Nucleus accumbens (tissue), 56 donors: ENCODE measurements at regions not wholly inside any gene's neighbourhood (a gene's known extent, or its start where the extent isn't known, plus 50 kb on each side); places are given as distances from the start of the nearest gene placed in this dataset.
"Not testable (repeated sequence)": the region's sequence is repeated elsewhere in the genome, so short reads cannot be mapped to it uniquely, and the experiment has no call there.

ENCODE experiments used
- DNase-seq, 56 donors: peaks; one replicate each; lab custom pipeline; 2025; lab: John Stamatoyannopoulos, UW

GRCh38 chr6:18527836-18528743, 140.9 kb downstream of the RNF144B start:
- no peak for DNase-seq

GRCh38 chr6:18530201-18530600, 143.1 kb downstream of the RNF144B start:
- DNase-seq = no peak

- DNase-seq = no peak
Observed at GRCh38 chr6:18532139-18532538, 145.0 kb downstream of the RNF144B start.

- DNase-seq = no peak
Observed at GRCh38 chr6:18533793-18534192, 146.6 kb downstream of the RNF144B start.

- DNase-seq = peak in 1 of 56 donors; percentile 5
Observed at GRCh38 chr6:18536591-18537055, 149.5 kb downstream of the RNF144B start.

GRCh38 chr6:18538315-18538714, 151.2 kb downstream of the RNF144B start:
- no peak for DNase-seq

- DNase-seq = no peak
Observed at GRCh38 chr6:18543051-18543450, 155.9 kb downstream of the RNF144B start.

- DNase-seq = not testable (repeated sequence)
Observed at GRCh38 chr6:18545142-18545541, 158.0 kb downstream of the RNF144B start.

GRCh38 chr6:18545726-18546125, 158.6 kb downstream of the RNF144B start:
- DNase-seq = no peak

GRCh38 chr6:18550119-18550518, 163.0 kb downstream of the RNF144B start:
- DNase-seq = no peak

- no peak for DNase-seq
Observed at GRCh38 chr6:18551228-18551627, 164.1 kb downstream of the RNF144B start.

- DNase-seq = no peak
Observed at GRCh38 chr6:18555750-18556149, 168.6 kb downstream of the RNF144B start.

- no peak for DNase-seq
Observed at GRCh38 chr6:18561037-18561750, 174.0 kb downstream of the RNF144B start.

GRCh38 chr6:18562726-18563125, 175.6 kb downstream of the RNF144B start:
- DNase-seq = no peak

GRCh38 chr6:18564775-18565174, 177.6 kb downstream of the RNF144B start:
- no peak for DNase-seq

GRCh38 chr6:18565231-18565630, 178.1 kb downstream of the RNF144B start:
- DNase-seq = no peak

- no peak for DNase-seq
Observed at GRCh38 chr6:18567380-18567779, 180.2 kb downstream of the RNF144B start.

- DNase-seq = no peak
Observed at GRCh38 chr6:18577491-18577890, 190.3 kb downstream of the RNF144B start.

- no peak for DNase-seq
Observed at GRCh38 chr6:18579166-18579565, 192.0 kb downstream of the RNF144B start.

- DNase-seq = no peak
Observed at GRCh38 chr6:18579869-18580268, 192.7 kb downstream of the RNF144B start.

- DNase-seq = no peak
Observed at GRCh38 chr6:18584372-18584771, 197.2 kb downstream of the RNF144B start.
